HK-2 (cell line): ENCODE measurements at regions not wholly inside any gene's neighbourhood (a gene's known extent, or its start where the extent isn't known, plus 50 kb on each side); places are given as distances from the start of the nearest gene placed in this dataset.

Source experiments
- DNase-seq: peaks from one replicate; pipeline ENCODE4 v3.0.0-alpha.2; 2018; ENCODE audit not compliant: unreplicated experiment

DNA sequence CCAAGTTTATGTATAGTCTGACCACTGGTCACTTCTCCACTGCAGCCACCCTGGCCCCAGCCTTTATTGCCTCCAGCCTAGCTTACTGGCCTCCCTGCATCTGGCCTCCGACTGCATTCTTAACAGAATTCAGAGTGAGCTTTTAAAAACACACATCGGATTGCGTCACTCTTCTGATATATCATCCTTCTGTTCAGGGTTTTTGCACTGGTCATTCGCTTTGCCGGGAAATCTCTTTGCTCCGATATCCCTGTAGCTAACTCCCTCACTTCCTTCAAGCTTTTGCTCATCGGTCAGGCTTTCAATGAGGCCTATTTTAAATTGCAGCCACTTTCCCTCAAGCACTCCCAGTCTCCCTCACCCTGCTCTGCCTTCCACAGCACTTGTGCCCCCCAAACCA lies 101.6 kb upstream of the DLX2 start:
- no peak for DNase-seq

GRCh38 chr2:172204762-172205161 lies 102.1 kb upstream of the DLX2 start:
- DNase-seq, result no peak

DNA sequence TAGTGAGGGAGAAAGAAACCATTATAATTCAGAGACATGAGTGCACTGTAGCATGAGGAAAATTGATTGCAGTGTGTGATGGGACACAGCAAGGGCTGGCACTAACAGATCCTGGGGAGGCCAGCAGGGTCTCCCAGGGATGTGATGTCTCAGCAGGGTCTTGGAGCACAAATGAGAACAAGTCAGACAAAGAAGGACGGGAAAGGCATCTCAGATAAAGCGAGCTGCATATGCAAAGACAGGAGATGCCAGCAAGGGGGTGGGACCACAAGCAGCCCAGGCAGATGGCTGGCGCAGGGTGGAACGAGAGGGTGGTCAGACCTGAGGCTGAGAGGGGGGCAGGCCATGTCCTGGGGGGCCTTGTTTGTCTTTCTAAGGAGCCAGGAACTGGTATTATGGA lies 102.6 kb upstream of the DLX2 start:
- no peak for DNase-seq

GRCh38 chr2:172207911-172208310 lies 105.2 kb upstream of the DLX2 start:
- DNase-seq, result no peak

GRCh38 chr2:172208791-172209325 lies 106.2 kb upstream of the DLX2 start:
- DNase-seq, result no peak

DNA sequence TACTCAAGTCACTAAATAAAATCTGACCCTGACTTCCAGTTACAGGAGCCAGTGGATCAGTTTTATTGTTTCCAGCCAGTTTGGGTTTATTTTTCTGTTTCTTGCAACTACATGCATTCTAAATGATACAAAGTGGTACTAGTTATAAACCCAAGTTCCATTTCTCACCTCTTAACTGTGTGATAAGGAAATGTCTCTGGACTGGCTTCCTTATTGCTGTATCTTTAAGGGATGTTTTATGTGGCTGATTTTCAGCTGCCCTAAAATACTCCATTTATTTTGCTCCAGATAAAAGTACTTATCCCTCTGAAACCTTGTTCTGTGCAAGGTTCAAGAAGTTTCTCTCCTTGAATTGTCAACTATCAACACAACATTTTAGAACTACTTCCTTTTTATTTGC lies 107.9 kb upstream of the DLX2 start:
- DNase-seq, result no peak

DNA sequence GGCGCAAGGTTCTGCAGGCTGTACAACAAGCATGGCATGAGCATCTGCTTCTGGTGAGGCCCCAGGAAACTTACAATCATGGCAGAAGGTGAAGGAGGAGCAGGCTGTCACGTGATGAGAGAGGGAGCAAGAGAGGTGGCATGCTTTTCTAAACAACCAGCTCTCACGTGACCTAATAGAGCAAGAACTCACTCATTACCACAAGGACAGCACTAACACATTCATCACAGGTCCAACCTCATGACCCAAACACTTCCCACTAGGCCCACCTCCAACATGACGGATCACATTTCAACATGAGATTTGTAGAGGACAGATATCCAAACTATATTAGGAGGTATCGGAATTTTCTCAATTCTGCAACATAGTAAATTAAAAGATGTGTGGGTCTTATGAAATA lies 108.8 kb upstream of the DLX2 start:
- DNase-seq, result no peak

DNA sequence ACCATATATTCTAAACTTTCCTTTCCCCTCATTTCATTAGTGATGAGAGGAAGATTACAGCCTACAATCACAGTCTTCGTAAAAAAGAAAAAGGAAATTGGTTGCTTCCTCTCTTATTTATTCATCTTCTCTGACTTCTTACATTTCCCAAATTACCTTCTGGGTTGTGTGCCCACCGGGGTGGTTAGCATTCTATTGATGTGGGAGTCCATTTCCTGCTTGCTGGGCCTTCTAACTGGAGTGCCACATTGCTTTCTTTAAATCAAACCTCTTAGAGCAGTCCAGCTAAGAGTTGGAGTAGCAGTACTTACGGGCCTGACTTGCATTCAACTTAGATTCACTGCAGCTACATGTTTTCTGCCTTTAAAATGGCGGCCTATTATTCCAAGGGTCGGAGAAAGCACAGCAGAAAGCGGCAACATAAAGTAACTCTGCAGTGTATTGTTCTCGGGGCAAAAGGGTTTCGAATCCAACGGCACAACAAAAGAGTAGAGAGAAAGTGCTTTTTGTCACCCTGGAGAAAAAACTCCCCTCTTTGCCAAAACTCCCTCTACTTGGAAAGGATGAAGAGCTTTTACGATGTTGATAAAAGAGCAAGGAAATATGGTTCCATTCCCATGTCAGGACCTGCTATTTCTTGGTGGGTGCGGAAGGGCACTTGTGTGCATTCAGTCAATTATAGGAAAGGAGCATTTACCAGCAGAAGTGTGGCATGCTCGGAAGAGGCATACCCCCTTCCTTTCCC lies 110.6 kb upstream of the DLX2 start:
- no peak for DNase-seq

GRCh38 chr2:172214252-172214651 lies 111.6 kb upstream of the DLX2 start:
- DNase-seq, result no peak

- no peak for DNase-seq
These were observed 112.7 kb upstream of the DLX2 start for GRCh38 chr2:172215172-172215935.

DNA sequence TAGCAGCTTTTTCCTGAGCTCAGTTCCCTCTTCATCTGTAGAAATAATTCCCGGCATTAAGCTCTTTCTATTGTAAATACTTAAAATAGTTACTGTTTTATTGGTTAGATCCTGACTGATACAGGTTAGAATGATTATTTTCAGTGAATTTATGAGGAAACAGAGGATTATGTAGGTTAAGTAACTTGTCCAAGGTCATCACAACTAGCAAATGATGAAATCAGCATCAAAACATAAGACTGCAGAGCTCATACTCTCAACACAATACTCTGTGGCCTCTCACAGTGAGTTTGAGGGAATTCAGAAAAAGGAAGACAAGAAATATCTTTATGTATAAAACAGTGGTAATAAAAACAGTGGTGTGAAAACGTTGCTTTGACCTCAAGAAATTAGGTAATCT lies 113.2 kb upstream of the DLX2 start:
- no peak for DNase-seq

DNA sequence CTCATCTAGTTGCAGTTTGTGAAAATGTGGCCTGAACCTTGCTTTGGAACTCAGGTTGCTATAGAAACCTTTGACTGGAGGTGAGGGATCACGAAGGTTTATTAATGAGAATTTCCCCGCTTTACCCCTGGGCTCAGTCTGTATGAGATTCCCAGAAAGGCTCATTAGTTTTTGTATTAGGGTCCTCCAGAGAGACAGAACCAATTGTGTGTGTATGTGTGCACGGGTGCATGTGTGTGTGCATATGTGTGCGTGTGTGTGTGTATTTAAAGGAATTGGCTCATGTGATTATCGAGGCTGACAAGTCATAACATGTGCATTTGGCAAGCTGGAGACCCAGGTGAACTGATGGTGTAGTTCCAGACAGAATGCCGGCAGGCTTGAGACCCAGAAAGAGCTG lies 113.8 kb upstream of the DLX2 start:
- DNase-seq, result no peak

GRCh38 chr2:172219201-172219600 lies 116.5 kb upstream of the DLX2 start:
- no peak for DNase-seq

DNA sequence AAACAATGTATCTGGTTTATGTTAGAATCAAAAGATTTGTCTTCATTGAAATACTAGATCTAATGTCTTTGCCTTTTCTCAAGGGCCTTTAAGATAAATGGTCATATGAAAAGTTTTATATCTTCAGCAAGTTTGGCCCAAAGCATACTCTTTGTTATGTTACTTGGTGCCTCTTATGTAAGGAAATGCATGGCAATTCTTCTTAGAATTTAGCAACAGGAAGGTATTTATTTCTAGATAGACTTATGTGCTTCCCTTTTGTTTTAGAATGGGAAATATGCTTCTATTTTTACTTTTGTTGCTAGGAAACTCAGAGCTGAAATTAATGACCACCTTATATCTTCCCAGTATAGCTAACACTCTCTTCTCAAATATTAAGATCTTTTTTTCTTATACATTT lies 117.4 kb upstream of the DLX2 start:
- DNase-seq, result no peak

- DNase-seq, result no peak
These were observed 120.9 kb upstream of the DLX2 start for GRCh38 chr2:172223601-172224054.

GRCh38 chr2:172225786-172226185 lies 123.1 kb upstream of the DLX2 start:
- no peak for DNase-seq

GRCh38 chr2:172226244-172227061 lies 123.8 kb upstream of the DLX2 start:
- no peak for DNase-seq

- no peak for DNase-seq
These were observed 125.0 kb upstream of the DLX2 start for GRCh38 chr2:172227719-172228118.

GRCh38 chr2:172228177-172228808 lies 125.6 kb upstream of the DLX2 start:
- no peak for DNase-seq

- DNase-seq, result no peak
These were observed 126.4 kb upstream of the DLX2 start for GRCh38 chr2:172229125-172229524.

DNA sequence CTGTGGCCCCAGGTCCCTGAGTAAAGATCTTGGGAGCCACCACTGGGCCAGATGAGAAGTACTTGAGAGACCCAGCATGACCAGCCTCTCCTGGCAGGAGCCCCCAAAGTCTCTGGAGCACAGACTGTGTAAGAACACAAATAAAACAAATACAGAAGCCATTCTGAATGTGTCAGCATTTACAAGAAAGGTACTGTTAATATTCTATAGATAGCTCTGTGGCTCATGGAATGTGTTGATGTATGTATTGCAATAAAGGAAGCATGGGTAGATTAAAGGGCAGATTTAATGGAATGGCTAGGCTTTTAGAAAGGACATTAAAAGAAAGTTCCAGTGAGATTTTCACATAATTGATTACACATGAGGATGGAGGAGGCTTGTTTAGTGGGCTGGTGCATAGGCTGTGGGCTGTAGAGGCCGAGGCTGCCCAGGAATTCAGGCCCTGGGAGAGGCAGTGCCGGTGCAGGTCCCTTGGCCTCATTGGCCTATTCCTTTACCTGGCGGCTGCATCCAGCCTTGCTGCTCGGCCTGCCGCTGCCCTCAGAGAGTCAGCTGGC lies 127.7 kb upstream of the DLX2 start:
- no peak for DNase-seq
